GM19455 (cell line): ENCODE measurements at regions not wholly inside any gene's neighbourhood (a gene's known extent, or its start where the extent isn't known, plus 50 kb on each side); places are given as distances from the start of the nearest gene placed in this dataset.
"Not testable (repeated sequence)": the region's sequence is repeated elsewhere in the genome, so short reads cannot be mapped to it uniquely, and the experiment has no call there.

ENCODE experiments used
- ATAC-seq: cut with Tn5 transposase; IDR thresholded peaks from one replicate; pipeline ENCODE4 v1.9.1; 2021; ENCODE audit not compliant: unreplicated experiment

GRCh38 chr6:137401088-137401487 lies 93.1 kb downstream of the OLIG3 start:
- no peak for ATAC-seq

DNA sequence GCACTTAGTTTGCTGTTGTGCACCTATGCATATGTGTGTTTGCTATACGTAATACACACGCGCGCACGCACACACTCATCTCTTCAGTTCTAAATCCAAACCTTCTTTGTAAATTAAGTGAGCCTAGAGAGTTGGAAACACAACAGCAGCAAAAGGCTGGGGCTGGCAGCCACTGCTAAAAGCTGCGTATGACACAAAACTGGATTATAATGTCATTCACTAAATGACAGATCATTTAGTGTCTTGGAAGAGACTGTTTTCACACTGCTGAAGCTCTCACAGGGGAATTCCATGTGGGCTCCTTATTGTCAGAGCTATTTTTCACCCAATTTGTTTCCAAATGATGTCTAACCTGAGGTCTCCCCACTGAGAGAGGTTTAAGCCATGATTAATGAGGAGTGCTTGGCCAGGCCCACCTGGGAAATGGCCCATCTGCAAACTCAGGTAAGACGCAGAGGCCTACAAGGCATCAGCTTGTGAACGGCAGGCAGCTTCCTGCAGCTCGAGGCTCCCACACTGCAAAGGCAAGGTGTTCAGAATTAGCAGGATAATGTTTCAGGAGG lies 94.2 kb downstream of the OLIG3 start:
- ATAC-seq = no peak

GRCh38 chr6:137395316-137395715 lies 98.9 kb downstream of the OLIG3 start:
- ATAC-seq = no peak

DNA sequence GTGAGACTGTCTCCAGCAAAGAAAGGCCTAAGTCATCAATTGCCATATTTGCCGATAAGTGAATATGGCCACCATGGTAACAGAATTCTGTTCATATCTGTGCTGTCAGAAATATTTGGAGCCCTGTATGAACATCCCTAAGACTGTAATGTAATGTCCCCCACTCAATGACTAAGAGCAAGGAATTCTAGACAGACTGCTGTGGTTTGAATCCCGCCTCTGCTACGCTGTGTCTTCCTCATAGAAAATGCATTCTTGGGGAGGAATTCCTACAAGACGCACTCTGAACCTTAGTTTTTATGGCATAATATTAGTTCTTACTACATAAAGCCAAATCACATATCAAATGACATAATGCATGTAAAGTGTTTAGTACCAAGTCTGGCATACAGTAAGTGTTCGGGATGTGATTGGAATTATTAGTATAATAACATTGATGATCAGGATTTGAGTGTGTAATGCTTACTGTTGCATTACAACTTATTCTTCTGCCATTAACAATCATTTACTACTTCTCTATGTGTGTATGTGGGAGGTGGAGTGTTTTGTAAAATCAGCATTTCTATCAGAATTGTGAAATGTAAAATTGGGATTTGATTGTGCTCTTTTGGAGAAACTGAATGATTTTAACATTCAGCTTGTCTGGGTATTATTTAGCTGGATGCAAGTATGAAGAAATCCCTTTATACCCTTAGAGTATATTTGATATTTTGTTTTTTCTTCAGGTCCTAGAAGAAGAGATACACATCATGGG lies 103.0 kb downstream of the OLIG3 start:
- no peak for ATAC-seq

DNA sequence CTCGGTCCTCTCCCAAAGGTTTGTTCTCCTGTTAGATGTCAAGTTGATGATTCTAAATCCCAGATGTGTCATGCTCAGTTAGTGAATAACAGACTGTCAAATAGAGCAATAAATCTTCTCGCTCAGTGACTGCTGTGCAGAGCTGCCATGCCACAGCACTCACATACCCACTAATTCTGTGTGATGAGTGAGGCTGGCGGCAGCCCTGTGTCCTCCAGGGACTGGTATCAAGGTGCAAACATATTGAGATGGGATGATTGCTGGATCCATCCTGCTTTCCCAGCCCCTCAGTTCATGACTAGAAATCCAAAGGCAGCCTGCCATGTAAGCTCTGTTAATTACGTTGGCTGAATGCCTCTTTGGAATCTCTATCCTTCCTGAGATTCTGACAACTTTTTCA lies 103.9 kb downstream of the OLIG3 start:
- ATAC-seq = no peak

DNA sequence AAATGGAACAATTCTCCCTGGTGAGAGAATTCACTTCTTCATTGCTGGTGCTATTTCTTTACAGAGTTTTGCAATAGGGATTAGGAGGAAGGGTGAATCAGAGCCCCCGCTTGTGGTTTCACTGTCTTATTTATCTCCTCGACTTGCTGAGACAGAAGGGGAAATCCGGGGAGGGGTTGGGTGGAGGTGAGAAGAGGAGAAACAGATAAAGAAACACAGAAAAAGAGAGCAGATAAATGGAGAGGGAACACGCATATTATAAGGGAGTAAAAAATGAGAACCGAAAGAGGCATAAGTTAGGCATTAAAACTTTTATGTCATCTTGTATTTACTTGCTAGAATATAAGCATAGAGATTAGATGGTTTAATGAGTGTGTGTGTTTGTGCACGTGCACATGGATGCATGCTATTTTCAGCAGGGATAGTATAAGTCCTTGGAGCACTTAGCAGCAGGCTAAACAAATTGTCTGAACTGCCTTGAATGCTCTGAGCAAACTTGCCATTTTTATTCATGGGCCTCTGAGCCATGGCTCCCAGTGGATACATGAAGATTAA lies 105.0 kb downstream of the OLIG3 start:
- ATAC-seq = no peak

DNA sequence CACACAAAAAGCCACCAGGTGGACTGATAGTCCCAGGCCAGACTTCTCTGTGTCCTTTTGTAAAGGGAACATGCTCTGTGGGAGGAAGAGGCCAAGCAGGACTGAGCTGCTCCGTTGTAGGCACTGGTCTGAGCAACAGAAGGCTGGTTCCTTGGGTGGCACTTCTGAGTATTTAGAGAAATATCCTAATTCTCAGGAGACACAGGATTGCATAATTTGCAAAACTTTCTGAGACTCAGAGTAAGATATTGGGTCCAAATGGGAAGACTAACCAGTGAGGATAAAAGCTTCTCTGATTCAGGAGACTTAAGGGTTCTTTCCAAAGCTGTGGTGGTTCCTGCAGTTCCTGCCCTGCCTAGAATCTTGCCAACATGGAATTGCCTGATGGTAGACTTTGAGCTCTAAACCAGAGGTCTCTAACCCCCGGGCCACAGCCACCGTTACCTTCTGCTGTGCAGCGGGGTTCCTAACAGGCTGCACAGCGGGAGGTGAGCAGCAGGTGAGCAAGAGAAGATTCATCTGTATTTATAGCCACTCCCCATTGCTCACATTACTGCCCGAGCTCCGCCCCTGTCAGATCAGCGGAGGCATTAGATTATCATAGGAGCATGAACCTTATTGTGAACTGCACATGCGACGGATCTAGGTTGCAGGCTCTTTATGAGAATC lies 107.0 kb downstream of the OLIG3 start:
- no peak for ATAC-seq

GRCh38 chr6:137383287-137383686 lies 110.9 kb downstream of the OLIG3 start:
- ATAC-seq = not testable (repeated sequence)

DNA sequence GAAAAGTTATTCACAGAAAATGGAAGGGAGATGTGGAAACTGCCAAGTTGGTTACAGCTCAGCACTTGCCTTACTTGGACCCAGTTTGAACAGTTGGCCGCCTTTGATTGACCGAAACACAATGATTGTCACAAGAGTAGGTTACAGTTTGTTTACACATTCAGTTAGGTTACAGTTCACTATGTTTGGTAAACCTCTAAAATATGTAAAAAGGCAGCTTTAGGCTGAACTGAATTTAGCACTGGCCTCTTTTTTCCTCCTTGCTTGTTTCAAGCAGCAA lies 116.2 kb downstream of the OLIG3 start:
- ATAC-seq = no peak

- ATAC-seq = no peak
Measured at GRCh38 chr6:137373296-137373695, 120.9 kb downstream of the OLIG3 start.

- no peak for ATAC-seq
Measured at GRCh38 chr6:137372532-137372931, 121.7 kb downstream of the OLIG3 start.

GRCh38 chr6:137371634-137372016 lies 122.6 kb downstream of the OLIG3 start:
- no peak for ATAC-seq

GRCh38 chr6:137370871-137371633 lies 123.1 kb downstream of the OLIG3 start:
- ATAC-seq = peak; percentile 63

DNA sequence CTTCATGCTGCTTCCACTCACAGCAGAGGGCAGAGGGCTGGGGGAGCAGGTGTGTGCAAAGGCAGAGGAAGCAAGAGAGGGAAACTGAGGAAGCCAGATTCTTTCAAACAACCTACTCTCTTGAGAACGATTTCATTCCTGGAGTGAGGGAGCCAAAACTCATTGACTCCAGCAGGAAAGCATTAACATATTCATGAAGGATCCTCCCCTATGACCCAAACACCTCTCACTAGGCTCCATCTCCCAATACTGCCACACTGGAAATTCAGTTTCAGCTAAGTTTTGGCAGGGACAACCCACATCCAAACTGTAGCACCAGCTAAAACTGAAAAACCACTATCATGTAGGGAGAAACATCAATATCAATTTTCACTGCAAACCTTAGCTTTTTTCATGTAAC lies 125.1 kb downstream of the OLIG3 start:
- no peak for ATAC-seq

- ATAC-seq = no peak
Measured at GRCh38 chr6:137365707-137366437, 128.3 kb downstream of the OLIG3 start.

- ATAC-seq = no peak
Measured at GRCh38 chr6:137363805-137364138, 130.4 kb downstream of the OLIG3 start.

GRCh38 chr6:137362878-137363804 lies 131.1 kb downstream of the OLIG3 start:
- no peak for ATAC-seq

DNA sequence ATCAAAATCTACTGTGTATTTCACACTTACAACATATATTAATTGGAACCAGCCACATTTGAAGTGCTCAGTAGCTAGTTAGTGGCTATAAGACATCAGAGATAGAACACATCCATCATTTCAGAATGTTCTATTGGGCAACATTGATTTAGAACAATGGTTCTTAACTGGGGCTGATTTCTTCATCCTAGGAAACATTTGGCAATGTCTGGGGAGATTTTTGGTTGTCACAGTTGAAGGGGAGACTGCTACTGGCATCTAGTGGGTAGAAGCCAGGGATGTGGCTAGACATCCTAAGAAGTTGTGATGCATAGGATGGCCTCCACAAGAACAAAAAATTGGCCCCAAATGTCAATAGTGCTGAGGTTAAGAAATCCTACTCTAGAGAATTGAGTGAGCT lies 132.5 kb downstream of the OLIG3 start:
- no peak for ATAC-seq

GRCh38 chr6:137358273-137358672 lies 135.9 kb downstream of the OLIG3 start:
- ATAC-seq = no peak

DNA sequence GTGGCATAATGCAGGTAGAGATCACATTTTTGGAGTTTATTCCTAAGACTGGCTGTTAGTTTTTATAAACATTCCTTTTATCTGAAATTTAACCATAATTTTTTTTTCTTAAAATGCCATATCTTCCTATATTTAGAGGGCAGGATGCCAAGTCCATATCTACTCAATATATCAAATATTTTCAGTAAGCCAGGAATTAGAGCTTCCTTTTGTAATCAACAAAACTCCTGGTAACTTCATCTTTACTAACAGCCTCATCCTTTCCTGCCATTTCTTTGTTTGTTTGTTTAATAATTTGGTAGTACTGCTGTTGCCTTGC lies 136.3 kb downstream of the OLIG3 start:
- ATAC-seq = no peak
